ENCODE measurements at regions not wholly inside any gene's neighbourhood (a gene's known extent, or its start where the extent isn't known, plus 50 kb on each side); places are given as distances from the start of the nearest gene placed in this dataset.

DNA sequence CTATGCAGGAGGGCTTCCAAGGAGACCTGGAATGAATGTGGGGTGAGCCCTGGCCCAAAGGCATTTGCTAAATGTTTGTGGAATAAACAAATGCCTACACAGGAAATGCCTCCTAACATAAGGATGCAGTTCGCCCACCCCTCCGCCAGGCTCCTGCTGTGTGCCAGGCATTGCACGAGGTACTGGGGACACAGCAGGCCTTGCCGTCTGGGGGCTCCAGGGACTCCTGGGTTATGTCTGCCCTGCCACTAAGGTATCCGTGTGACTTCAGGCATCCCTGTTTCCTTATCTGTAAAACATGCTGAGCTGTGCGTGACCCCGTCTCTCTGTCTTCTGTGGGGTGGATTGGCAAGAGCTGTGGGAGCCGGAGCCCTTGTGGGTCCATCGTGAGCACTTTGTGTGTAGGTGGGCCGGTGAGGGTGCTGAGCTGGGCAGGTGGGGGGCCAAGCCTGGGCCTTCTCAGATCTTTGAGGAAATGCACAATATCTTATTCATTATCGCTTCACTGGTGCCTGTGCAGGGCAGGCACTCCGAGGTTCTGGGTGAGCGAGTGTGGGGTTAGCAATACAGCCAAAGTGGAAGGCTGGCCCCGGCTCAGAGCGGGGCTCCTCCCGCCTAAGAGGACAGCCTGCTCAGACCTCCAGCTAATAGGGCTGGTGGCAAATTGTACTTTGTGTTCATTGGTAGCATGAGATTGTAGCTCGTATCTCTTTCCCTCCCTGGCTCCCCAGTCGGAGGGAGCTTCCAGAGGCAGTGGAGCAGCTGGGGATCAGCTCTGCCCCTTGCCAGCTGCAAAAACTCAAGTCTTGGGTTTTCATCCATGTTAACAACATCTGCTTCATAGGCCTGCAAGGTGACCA lies 126.8 kb downstream of the GLI2 start:
- FAIRE-seq (no peak), DNase-seq (ENCODE audit: insufficient read length, low spot score) (no peak)
- TF ChIP-seq CTCF (IDR thresholded peaks at IDR 0.05; ENCODE audit: insufficient read depth, missing control alignments), result no peak

DNA sequence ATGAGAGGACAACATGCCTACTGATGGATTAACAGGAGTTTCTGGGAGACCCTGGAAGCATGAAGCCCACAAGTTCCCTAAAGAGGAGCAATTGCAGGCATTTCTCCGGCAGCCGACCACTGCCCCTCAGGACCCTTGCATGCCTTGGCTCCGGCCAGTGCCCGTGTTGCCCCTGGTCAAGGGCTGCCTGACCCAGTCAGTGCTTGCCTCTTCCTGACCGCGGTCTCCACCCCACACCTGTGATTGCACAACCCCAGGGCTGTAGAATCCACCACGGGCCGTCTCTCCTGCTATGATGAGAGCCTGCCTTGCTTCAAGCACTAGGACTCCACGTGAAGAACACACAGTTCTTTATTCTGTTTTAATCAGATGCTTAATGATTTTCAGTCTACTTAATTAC lies 127.5 kb downstream of the GLI2 start:
- TF ChIP-seq CTCF (IDR thresholded peaks at IDR 0.05; ENCODE audit: insufficient read depth, missing control alignments), result no peak
- DNase-seq (ENCODE audit: insufficient read length, low spot score) (no peak), FAIRE-seq (no peak)

GRCh38 chr2:120863661-120864320 lies 128.1 kb downstream of the GLI2 start:
- no peak for DNase-seq (ENCODE audit: insufficient read length, low spot score)
- no peak for FAIRE-seq
- TF ChIP-seq CTCF (IDR thresholded peaks at IDR 0.05; ENCODE audit: insufficient read depth, missing control alignments), result no peak

GRCh38 chr2:120864981-120865380 lies 129.3 kb downstream of the GLI2 start:
- TF ChIP-seq CTCF (IDR thresholded peaks at IDR 0.05; ENCODE audit: insufficient read depth, missing control alignments), result no peak

GRCh38 chr2:120865656-120866055 lies 130.0 kb downstream of the GLI2 start:
- FAIRE-seq (no peak), DNase-seq (ENCODE audit: insufficient read length, low spot score) (no peak)
- no peak for TF ChIP-seq CTCF (IDR thresholded peaks at IDR 0.05; ENCODE audit: insufficient read depth, missing control alignments)

More at GRCh38 chr2:120864981-120865380, 129.3 kb downstream of the GLI2 start:
- FAIRE-seq, result no peak
- no peak for DNase-seq (ENCODE audit: insufficient read length, low spot score)

- TF ChIP-seq CTCF (IDR thresholded peaks at IDR 0.05; ENCODE audit: insufficient read depth, missing control alignments), result no peak
- FAIRE-seq (no peak), DNase-seq (ENCODE audit: insufficient read length, low spot score) (no peak)
Observed at GRCh38 chr2:120866071-120866470, 130.4 kb downstream of the GLI2 start.

Data from D721Med (cell line).